ENCODE measurements at regions not wholly inside any gene's neighbourhood (a gene's known extent, or its start where the extent isn't known, plus 50 kb on each side); places are given as distances from the start of the nearest gene placed in this dataset.

- no peak for TF ChIP-seq CTCF (IDR thresholded peaks at IDR 0.05; ENCODE audit: insufficient read depth, low read depth, low read length, missing control alignments)
- no peak for DNase-seq (ENCODE audit: low read depth)
- no peak overlapping the region for H3K4me3 ChIP-seq (ENCODE audit: low read length)
Observed at GRCh38 chr4:81698538-81699296, 227.0 kb upstream of the RASGEF1B start.

- TF ChIP-seq CTCF (IDR thresholded peaks at IDR 0.05; ENCODE audit: insufficient read depth, low read depth, low read length, missing control alignments) = no peak
- DNase-seq (ENCODE audit: low read depth) = no peak
- no peak overlapping the region for H3K4me3 ChIP-seq (ENCODE audit: low read length)
Observed at GRCh38 chr4:81694176-81694913, 222.6 kb upstream of the RASGEF1B start.

- no peak for TF ChIP-seq CTCF (IDR thresholded peaks at IDR 0.05; ENCODE audit: insufficient read depth, low read depth, low read length, missing control alignments)
- no peak for DNase-seq (ENCODE audit: low read depth)
- no peak overlapping the region for H3K4me3 ChIP-seq (ENCODE audit: low read length)
Observed at GRCh38 chr4:81690871-81691270, 219.2 kb upstream of the RASGEF1B start.

- DNase-seq (ENCODE audit: low read depth) = peak; percentile 34
- TF ChIP-seq CTCF (IDR thresholded peaks at IDR 0.05; ENCODE audit: insufficient read depth, low read depth, low read length, missing control alignments) = peak; percentile 53
- no peak overlapping the region for H3K4me3 ChIP-seq (ENCODE audit: low read length)
Observed at GRCh38 chr4:81688085-81688484, 216.4 kb upstream of the RASGEF1B start.

- TF ChIP-seq CTCF (IDR thresholded peaks at IDR 0.05; ENCODE audit: insufficient read depth, low read depth, low read length, missing control alignments) = no peak
- no peak for DNase-seq (ENCODE audit: low read depth)
- H3K4me3 ChIP-seq (ENCODE audit: low read length) = no peak overlapping the region
Observed at GRCh38 chr4:81687471-81687870, 215.8 kb upstream of the RASGEF1B start.

GRCh38 chr4:81685104-81685503 lies 213.4 kb upstream of the RASGEF1B start:
- H3K4me3 ChIP-seq (ENCODE audit: low read length) = no peak overlapping the region
- DNase-seq (ENCODE audit: low read depth) = no peak
- TF ChIP-seq CTCF (IDR thresholded peaks at IDR 0.05; ENCODE audit: insufficient read depth, low read depth, low read length, missing control alignments) = no peak

Data from epithelial cell of esophagus (primary cell).